Hepatocyte (in vitro differentiated cells): ENCODE measurements at regions not wholly inside any gene's neighbourhood (a gene's known extent, or its start where the extent isn't known, plus 50 kb on each side); places are given as distances from the start of the nearest gene placed in this dataset.
"Not testable (repeated sequence)": the region's sequence is repeated elsewhere in the genome, so short reads cannot be mapped to it uniquely, and the experiment has no call there.

Experiments used
- DNase-seq: peaks from one replicate; pipeline ENCODE4 v3.0.0-alpha.2; 2016; ENCODE audit warnings: low spot score
- H2AFZ ChIP-seq: fragments of 200-600 bp; sonication (generic); 2 replicates; pipeline ENCODE4 v1.6.0; 2016; ENCODE audit warnings: antibody characterized with exemption, mild to moderate bottlenecking
- H3K27ac ChIP-seq: fragments of 200-600 bp; sonication (generic); 2 replicates; pipeline ENCODE4 v1.5.1; 2016; ENCODE audit warnings: mild to moderate bottlenecking
- H3K27me3 ChIP-seq: fragments of 200-600 bp; sonication (generic); 2 replicates; pipeline ENCODE4 v1.6.1; 2016
- H3K36me3 ChIP-seq: fragments of 200-600 bp; sonication (generic); replicated peaks from 2 replicates; pipeline ENCODE4 v1.5.1; 2016; ENCODE audit warnings: low read depth; ENCODE audit not compliant: insufficient read depth
- H3K4me1 ChIP-seq: fragments of 200-600 bp; sonication (generic); 2 replicates; pipeline ENCODE4 v1.5.1; 2016; ENCODE audit warnings: mild to moderate bottlenecking, moderate library complexity; ENCODE audit not compliant: insufficient read depth
- H3K4me2 ChIP-seq: fragments of 200-600 bp; sonication (generic); 2 replicates; pipeline ENCODE4 v1.6.0; 2016
- H3K4me3 ChIP-seq: fragments of 200-600 bp; sonication (generic); 2 replicates; pipeline ENCODE4 v1.5.1; 2016; ENCODE audit warnings: mild to moderate bottlenecking
- H3K79me2 ChIP-seq: fragments of 200-600 bp; sonication (generic); 2 replicates; pipeline ENCODE4 v1.6.0; 2017; ENCODE audit warnings: mild to moderate bottlenecking
- H3K9me2 ChIP-seq: fragments of 200-600 bp; sonication (generic); replicated peaks from 2 replicates; pipeline ENCODE4 v1.6.0; 2017; ENCODE audit warnings: mild to moderate bottlenecking; ENCODE audit not compliant: insufficient read depth
- H3K9me3 ChIP-seq: fragments of 200-600 bp; sonication (generic); 2 replicates; pipeline ENCODE4 v1.5.1; 2016; ENCODE audit warnings: low read depth, mild to moderate bottlenecking
- H4K20me1 ChIP-seq: fragments of 200-600 bp; sonication (generic); 2 replicates; pipeline ENCODE4 v1.6.0; 2016; ENCODE audit warnings: mild to moderate bottlenecking; ENCODE audit not compliant: insufficient read depth, poor library complexity, severe bottlenecking
- WGBS: methylation state at CpG from one replicate; pipeline ENCODE4 v1.1.6; 2016; ENCODE audit warnings: low lambda C conversion rate; ENCODE audit errors: missing lambda C conversion rate; 5-methylcytosine and 5-hydroxymethylcytosine counted together

DNA sequence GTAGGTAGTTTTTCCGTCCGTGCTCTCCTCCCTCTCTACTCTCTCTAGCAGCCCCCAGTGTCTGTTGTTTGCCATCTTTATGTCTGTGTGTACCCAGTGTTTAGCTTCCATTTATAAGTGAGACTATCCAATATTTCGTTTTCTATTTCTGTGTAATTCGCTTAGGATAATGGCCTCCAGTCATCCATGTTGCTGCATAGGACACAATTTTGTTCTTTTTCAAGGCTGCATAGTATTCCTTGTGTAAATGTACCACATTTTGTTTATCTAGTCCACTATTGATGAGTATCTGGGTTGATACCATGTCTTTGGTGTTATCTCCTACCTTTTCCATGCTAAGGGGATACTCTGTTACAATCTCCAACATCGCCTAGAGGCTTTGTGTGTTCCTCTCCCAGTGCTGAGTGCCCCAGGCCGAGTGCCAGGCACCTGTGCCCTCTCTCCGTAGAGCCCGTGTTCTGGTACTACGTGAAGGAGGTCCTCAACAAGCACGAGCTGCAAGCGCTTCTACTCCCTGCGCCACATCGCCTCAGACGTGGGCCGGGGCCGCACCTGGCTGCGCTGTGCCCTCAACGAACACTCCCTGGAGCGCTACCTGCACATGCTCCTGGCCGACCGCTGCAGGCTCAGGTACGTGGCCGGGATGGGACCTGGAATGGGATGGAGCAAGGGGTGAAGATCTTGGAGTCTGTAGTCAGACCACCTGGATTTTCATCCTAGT, 51.0 kb downstream of the NPIPB11 start:
- H3K4me3 ChIP-seq, H3K36me3 ChIP-seq, H3K27me3 ChIP-seq, H3K27ac ChIP-seq, H3K4me2 ChIP-seq, H3K79me2 ChIP-seq, H3K9me2 ChIP-seq, H3K9me3 ChIP-seq, H2AFZ ChIP-seq, H3K4me1 ChIP-seq, DNase-seq, H4K20me1 ChIP-seq: not testable (repeated sequence)
- 95% methylated on average over 23 of the region's 23 CpGs for WGBS

DNA sequence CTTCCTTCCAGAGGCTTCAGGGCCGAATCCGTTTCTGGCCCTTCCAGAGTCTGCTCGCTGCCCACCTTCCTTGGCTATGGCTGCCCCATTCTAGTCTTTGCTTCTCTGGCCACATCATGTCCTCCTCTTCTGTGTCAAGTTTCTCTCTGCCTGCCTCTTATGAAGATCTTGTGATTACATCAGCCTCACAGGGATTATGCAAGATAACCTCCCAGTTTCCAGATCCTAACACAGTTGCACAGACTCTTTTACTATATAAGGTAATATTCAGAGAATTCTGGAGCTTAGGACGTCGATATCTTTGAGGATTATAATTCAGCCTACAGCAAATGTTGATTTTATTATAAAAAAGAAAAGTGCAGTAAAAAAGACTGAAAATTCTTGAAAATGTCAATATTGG, 52.1 kb downstream of the NPIPB11 start:
- not testable (repeated sequence) for H3K4me2 ChIP-seq, H3K4me1 ChIP-seq, H2AFZ ChIP-seq, H3K36me3 ChIP-seq, H3K9me2 ChIP-seq, H3K9me3 ChIP-seq, H3K4me3 ChIP-seq, H3K79me2 ChIP-seq, H3K27ac ChIP-seq, H3K27me3 ChIP-seq, DNase-seq, H4K20me1 ChIP-seq
- 62% methylated on average over 2 of the region's 5 CpGs for WGBS

DNA sequence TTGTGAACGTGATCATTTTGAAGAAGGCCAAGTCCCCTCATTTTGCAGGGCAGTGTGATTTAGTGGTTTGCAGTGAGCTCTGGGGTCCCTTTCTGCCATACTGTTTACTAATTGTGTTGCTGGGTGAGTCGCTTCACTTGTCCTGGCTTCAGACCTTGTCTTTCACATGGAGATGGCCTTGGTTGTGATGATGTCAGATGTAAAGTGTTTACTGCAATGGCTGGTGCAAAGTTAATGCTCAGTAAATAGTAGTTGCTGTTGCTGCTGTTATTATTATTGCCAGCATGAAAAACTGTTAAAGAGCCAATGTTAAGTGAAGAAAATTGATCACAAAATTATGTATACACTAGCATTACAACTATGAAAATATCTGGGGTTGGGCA, 53.9 kb downstream of the NPIPB11 start:
- H3K9me2 ChIP-seq, H3K4me3 ChIP-seq, H2AFZ ChIP-seq, H3K79me2 ChIP-seq, H4K20me1 ChIP-seq, DNase-seq, H3K36me3 ChIP-seq, H3K9me3 ChIP-seq, H3K4me2 ChIP-seq, H3K27me3 ChIP-seq, H3K4me1 ChIP-seq: not testable (repeated sequence)
- 91% methylated on average over 2 of the region's 2 CpGs for WGBS
- peak overlapping the region; percentile 51 for H3K27ac ChIP-seq

DNA sequence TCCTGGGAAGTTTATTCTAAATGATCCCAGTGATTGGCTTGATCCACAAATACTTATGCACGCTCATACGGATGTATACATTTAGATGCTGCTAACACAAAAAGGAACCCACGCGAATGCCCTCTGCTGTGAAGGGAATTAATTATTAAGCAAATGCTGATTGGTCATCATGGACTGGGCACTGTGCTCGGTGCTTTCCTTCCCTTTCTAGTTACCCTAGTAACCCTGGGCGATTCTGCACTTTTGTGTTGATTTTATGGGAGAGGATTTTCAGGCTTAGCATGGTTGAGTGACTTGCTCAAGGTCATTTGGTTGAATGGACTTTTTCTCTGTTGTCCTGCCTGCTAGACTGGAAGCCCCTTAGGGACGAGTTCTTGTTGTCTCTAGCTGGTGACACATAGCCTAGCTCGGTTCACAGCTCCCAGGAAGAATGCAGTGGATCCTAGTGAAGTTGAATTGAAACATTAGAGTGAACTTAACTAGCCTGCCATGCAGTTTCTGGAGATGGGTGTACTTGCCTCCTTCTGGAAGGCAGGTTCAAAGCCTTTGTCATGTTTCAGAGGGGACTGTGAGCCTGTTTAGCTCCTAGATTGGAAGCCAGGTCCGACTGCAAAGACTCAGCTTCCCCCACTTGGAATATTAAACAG, 54.4 kb downstream of the NPIPB11 start:
- DNase-seq, H3K36me3 ChIP-seq, H2AFZ ChIP-seq, H3K9me2 ChIP-seq, H3K4me2 ChIP-seq, H3K9me3 ChIP-seq, H3K79me2 ChIP-seq, H4K20me1 ChIP-seq, H3K4me1 ChIP-seq, H3K4me3 ChIP-seq, H3K27me3 ChIP-seq: not testable (repeated sequence)
- peak overlapping the region; percentile 51 for H3K27ac ChIP-seq
- WGBS = 38% methylated on average over 9 of the region's 9 CpGs

DNA sequence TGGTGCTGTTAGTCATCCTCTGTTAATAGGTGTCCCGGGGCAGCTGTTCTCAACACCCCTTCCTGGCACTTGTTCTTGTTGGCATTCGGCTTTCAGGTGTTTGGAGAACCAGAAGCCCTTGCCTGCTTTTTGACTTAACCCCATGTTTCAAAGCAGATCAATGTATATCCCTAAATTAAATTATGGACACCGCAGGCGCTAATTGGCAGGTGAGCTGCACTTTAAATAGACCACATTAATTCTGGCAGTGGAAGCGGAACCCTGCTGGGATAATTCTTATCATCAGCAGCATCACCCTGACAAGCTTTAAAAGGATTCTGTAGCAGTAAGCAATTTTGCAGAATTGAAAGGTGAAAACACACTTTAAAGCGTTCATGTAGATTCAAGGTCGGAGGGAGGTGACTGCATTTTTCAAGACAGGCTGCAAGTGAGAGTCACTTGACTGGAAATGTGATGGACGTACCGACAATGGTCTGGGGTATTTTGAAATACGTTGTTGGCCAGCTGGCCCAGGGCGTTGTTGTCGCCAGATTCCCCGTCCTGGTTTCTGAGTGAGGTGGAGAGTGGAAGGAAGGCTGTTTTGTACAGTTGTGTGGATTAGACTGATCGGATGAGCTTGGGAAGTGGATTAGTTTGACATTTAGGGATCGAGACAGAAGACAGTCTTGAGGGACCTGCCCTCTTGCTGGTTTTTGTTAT, 55.1 kb downstream of the NPIPB11 start:
- not testable (repeated sequence) for H3K36me3 ChIP-seq, H4K20me1 ChIP-seq, H2AFZ ChIP-seq, DNase-seq, H3K4me3 ChIP-seq, H3K9me2 ChIP-seq, H3K4me1 ChIP-seq, H3K9me3 ChIP-seq, H3K27me3 ChIP-seq, H3K27ac ChIP-seq, H3K4me2 ChIP-seq, H3K79me2 ChIP-seq
- 57% methylated on average over 13 of the region's 15 CpGs for WGBS

DNA sequence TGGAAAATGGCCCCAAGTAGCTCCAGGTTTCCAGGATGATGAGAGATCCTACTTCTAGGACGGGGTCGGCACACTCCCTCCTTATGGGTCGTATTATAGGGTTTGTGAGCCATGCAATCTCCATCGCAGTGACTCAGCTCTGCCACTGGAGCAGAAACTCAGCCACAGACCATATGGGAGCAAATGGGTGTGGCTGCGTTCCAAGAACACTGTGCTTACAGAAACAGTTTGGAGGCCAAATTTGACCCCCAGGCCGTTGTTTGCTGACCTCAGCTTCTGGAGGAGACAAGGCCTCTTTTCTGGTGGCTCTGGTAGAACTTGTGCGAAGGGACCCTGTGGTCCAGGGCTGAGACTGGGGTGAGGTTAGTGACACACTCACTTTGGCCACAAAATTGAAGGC, 56.5 kb downstream of the NPIPB11 start:
- H3K9me2 ChIP-seq, H3K79me2 ChIP-seq, H3K4me3 ChIP-seq, H4K20me1 ChIP-seq, H3K27me3 ChIP-seq, H3K4me2 ChIP-seq, H3K4me1 ChIP-seq, H2AFZ ChIP-seq, H3K36me3 ChIP-seq, H3K9me3 ChIP-seq, H3K27ac ChIP-seq: not testable (repeated sequence)
- peak; percentile 23 for DNase-seq
- WGBS = 57% methylated on average over 7 of the region's 7 CpGs

DNA sequence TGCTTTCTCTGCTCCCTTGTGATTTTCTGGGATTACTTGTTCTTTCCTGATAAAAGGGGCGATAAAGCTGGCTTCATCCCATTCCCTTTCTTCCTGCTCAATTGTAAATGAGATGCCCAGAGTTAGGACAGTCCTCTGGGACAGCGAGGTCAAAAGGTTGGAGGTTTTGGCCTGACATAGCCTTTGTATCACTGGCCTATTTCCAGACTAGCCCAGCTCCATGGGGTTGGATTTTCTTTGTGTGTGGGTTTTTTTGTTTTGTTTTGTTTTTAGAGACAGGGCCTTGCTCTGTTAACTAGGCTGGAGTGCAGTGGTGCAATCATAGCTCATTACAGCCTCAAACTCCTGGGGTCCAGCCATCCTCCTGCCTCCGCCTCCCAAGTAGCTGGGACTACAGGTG, 57.8 kb downstream of the NPIPB11 start:
- 59% methylated on average over 3 of the region's 3 CpGs for WGBS
- H3K9me2 ChIP-seq, H3K4me1 ChIP-seq, H3K4me3 ChIP-seq, H3K36me3 ChIP-seq, H4K20me1 ChIP-seq, H2AFZ ChIP-seq, H3K27me3 ChIP-seq, H3K4me2 ChIP-seq, DNase-seq, H3K9me3 ChIP-seq, H3K79me2 ChIP-seq, H3K27ac ChIP-seq: not testable (repeated sequence)

DNA sequence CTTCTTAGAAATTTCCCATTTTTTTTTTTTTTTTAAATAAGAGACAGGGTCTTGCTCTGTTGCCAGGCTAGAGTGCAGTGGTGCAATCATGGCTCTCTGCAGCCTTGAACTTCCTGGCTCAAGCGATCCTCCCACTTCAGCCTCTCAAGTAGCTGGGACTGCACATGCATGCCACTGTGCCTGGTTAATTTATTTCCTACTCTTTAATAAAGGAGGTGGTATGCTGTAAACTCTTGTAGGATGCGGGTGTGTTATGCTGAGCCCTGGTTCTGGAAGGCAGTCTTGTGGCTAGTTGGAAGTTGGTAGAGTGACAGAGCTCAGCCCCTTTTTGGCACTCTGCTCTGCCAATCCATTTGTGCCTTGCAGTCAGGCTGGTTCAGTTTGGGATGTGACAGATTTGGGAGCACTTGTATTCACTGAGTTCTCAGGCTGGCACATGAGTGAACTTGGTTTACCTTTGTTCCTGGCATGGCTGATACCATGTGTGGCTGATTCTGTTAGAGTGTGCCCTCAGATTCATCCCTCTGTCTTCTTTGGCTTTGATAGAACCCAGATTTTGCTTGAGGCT, 58.3 kb downstream of the NPIPB11 start:
- H3K4me2 ChIP-seq, H3K27ac ChIP-seq, H3K79me2 ChIP-seq, H3K36me3 ChIP-seq, H3K9me2 ChIP-seq, H2AFZ ChIP-seq, H3K4me3 ChIP-seq, H3K27me3 ChIP-seq, H3K9me3 ChIP-seq, H4K20me1 ChIP-seq, DNase-seq, H3K4me1 ChIP-seq: not testable (repeated sequence)
- 71% methylated on average over 1 of the region's 2 CpGs for WGBS
